ENCODE measurements at regions not wholly inside any gene's neighbourhood (a gene's known extent, or its start where the extent isn't known, plus 50 kb on each side); places are given as distances from the start of the nearest gene placed in this dataset.

GRCh38 chr1:219085988-219086387, 87.7 kb upstream of the LYPLAL1 start:
- DNase-seq (ENCODE audit: low spot score): no peak
- in situ Hi-C loops (cut with MboI; ENCODE audit: low pct_unique_long_range_greater_than_20kb, low sequenced_read_pairs, unreplicated experiment): no loop called here
- TF ChIP-seq CTCF (IDR thresholded peaks at IDR 0.05; ENCODE audit: extremely low read depth, insufficient read depth, missing control alignments): no peak

- in situ Hi-C loops (cut with MboI; ENCODE audit: low pct_unique_long_range_greater_than_20kb, low sequenced_read_pairs, unreplicated experiment): no loop called here
- DNase-seq (ENCODE audit: low spot score): no peak
- TF ChIP-seq CTCF (IDR thresholded peaks at IDR 0.05; ENCODE audit: extremely low read depth, insufficient read depth, missing control alignments): no peak
Measured at GRCh38 chr1:219086956-219087469, 86.7 kb upstream of the LYPLAL1 start.

GRCh38 chr1:219088778-219089557, 84.7 kb upstream of the LYPLAL1 start:
- in situ Hi-C loops (cut with MboI; ENCODE audit: low pct_unique_long_range_greater_than_20kb, low sequenced_read_pairs, unreplicated experiment): no loop called here
- no peak for DNase-seq (ENCODE audit: low spot score)

GRCh38 chr1:219090607-219091006, 83.1 kb upstream of the LYPLAL1 start:
- no peak for TF ChIP-seq CTCF (IDR thresholded peaks at IDR 0.05; ENCODE audit: extremely low read depth, insufficient read depth, missing control alignments)
- in situ Hi-C loops (cut with MboI; ENCODE audit: low pct_unique_long_range_greater_than_20kb, low sequenced_read_pairs, unreplicated experiment): no loop called here
- DNase-seq (ENCODE audit: low spot score): no peak

More at GRCh38 chr1:219088778-219089557, 84.7 kb upstream of the LYPLAL1 start:
- no peak for TF ChIP-seq CTCF (IDR thresholded peaks at IDR 0.05; ENCODE audit: extremely low read depth, insufficient read depth, missing control alignments)

GRCh38 chr1:219092206-219092605, 81.5 kb upstream of the LYPLAL1 start:
- in situ Hi-C loops (cut with MboI; ENCODE audit: low pct_unique_long_range_greater_than_20kb, low sequenced_read_pairs, unreplicated experiment): no loop called here
- TF ChIP-seq CTCF (IDR thresholded peaks at IDR 0.05; ENCODE audit: extremely low read depth, insufficient read depth, missing control alignments): no peak
- DNase-seq (ENCODE audit: low spot score): no peak

- in situ Hi-C loops (cut with MboI; ENCODE audit: low pct_unique_long_range_greater_than_20kb, low sequenced_read_pairs, unreplicated experiment): no loop called here
- TF ChIP-seq CTCF (IDR thresholded peaks at IDR 0.05; ENCODE audit: extremely low read depth, insufficient read depth, missing control alignments): no peak
- DNase-seq (ENCODE audit: low spot score): no peak
Measured at GRCh38 chr1:219099307-219099706, 74.4 kb upstream of the LYPLAL1 start.
